Epithelial cell of esophagus (primary cell): ENCODE measurements at regions not wholly inside any gene's neighbourhood (a gene's known extent, or its start where the extent isn't known, plus 50 kb on each side); places are given as distances from the start of the nearest gene placed in this dataset.

Source experiments
- DNase-seq: peaks from one replicate; pipeline ENCODE4 v3.0.0; 2010; ENCODE audit warnings: low read depth
- H3K4me3 ChIP-seq: 2 replicates; pipeline ENCODE4 v1.5.1; 2011; ENCODE audit warnings: mild to moderate bottlenecking, low read length, control low read depth
- CTCF ChIP-seq: IDR thresholded peaks from 2 replicates; pipeline ENCODE4 v1.5.1; 2011; ENCODE audit warnings: low read depth, mild to moderate bottlenecking, low read length, control low read depth, inconsistent platforms; ENCODE audit not compliant: insufficient read depth; ENCODE audit errors: missing control alignments

GRCh38 chr21:16584756-16585155, 855.0 kb downstream of the USP25 start:
- DNase-seq = no peak
- no peak for TF ChIP-seq CTCF

GRCh38 chr21:16585896-16586295, 856.1 kb downstream of the USP25 start:
- DNase-seq = no peak
- no peak for TF ChIP-seq CTCF
- H3K4me3 ChIP-seq = no peak overlapping the region

More at GRCh38 chr21:16584756-16585155, 855.0 kb downstream of the USP25 start:
- H3K4me3 ChIP-seq = no peak overlapping the region

GRCh38 chr21:16587141-16587581, 857.4 kb downstream of the USP25 start:
- H3K4me3 ChIP-seq = peak overlapping the region; percentile 46
- TF ChIP-seq CTCF = no peak
- peak; percentile 90 for DNase-seq

GRCh38 chr21:16587681-16588375, 858.0 kb downstream of the USP25 start:
- peak; percentile 84 for DNase-seq
- no peak for TF ChIP-seq CTCF
- peak overlapping the region; percentile 46 for H3K4me3 ChIP-seq

GRCh38 chr21:16588433-16588860, 858.7 kb downstream of the USP25 start:
- DNase-seq = peak; percentile 93
- H3K4me3 ChIP-seq = peak overlapping the region; percentile 46
- TF ChIP-seq CTCF = no peak

- DNase-seq = peak; percentile 16
- H3K4me3 ChIP-seq = peak overlapping the region; percentile 46
- no peak for TF ChIP-seq CTCF
Observed at GRCh38 chr21:16589006-16589898, 859.5 kb downstream of the USP25 start.
